ENCODE measurements at regions not wholly inside any gene's neighbourhood (a gene's known extent, or its start where the extent isn't known, plus 50 kb on each side); places are given as distances from the start of the nearest gene placed in this dataset.

DNA sequence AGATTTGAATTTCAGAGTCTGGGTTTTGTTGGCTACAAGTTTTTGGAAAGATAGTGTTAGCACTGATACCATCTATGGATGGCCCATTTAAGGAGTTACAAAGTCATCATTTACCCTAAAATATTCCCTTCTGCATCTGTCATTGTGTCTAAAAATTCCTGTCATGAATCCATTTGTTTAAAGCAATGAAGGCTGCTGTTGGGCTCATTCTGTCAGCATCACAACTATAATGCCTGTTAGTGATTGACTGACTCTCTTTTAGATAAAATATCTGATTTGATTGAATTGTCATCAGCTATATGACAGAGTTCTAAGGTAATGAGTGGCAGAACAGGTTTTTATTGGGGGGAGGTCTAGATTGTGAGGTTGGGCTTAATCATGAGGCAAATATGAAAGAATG lies 167.6 kb upstream of the IMPG1 start:
- TF ChIP-seq, protein P1, sequence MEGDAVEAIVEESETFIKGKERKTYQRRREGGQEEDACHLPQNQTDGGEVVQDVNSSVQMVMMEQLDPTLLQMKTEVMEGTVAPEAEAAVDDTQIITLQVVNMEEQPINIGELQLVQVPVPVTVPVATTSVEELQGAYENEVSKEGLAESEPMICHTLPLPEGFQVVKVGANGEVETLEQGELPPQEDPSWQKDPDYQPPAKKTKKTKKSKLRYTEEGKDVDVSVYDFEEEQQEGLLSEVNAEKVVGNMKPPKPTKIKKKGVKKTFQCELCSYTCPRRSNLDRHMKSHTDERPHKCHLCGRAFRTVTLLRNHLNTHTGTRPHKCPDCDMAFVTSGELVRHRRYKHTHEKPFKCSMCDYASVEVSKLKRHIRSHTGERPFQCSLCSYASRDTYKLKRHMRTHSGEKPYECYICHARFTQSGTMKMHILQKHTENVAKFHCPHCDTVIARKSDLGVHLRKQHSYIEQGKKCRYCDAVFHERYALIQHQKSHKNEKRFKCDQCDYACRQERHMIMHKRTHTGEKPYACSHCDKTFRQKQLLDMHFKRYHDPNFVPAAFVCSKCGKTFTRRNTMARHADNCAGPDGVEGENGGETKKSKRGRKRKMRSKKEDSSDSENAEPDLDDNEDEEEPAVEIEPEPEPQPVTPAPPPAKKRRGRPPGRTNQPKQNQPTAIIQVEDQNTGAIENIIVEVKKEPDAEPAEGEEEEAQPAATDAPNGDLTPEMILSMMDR (IDR thresholded peaks at IDR 0.05): no peak
- TF ChIP-seq POLR2A (IDR thresholded peaks at IDR 0.05) (no peak), EP300 (IDR thresholded peaks at IDR 0.05) (no peak)

All from ovary (tissue), 3 donors.